GM12892 (cell line): ENCODE measurements at regions not wholly inside any gene's neighbourhood (a gene's known extent, or its start where the extent isn't known, plus 50 kb on each side); places are given as distances from the start of the nearest gene placed in this dataset.

Experiments
- POLR2A ChIP-seq: IDR thresholded peaks from 2 replicates; pipeline ENCODE4 v1.6.1; 2011; ENCODE audit warnings: low read depth, low read length, control low read depth
- POLR2AphosphoS5 ChIP-seq: IDR thresholded peaks from 2 replicates; pipeline ENCODE4 v1.6.1; 2011; ENCODE audit warnings: low read depth, low read length, control low read depth

- TF ChIP-seq POLR2A (no peak), POLR2AphosphoS5 (no peak)
Observed at GRCh38 chr4:138021139-138021830, 220.9 kb downstream of the SLC7A11 start.
